GM12878 (cell line): ENCODE measurements at regions not wholly inside any gene's neighbourhood (a gene's known extent, or its start where the extent isn't known, plus 50 kb on each side); places are given as distances from the start of the nearest gene placed in this dataset.

Experiments
- E4F1 ChIP-seq: fragments of 450-650 bp; IDR thresholded peaks from 2 replicates; pipeline ENCODE4 v1.6.1; 2018; ENCODE audit warnings: borderline replicate concordance, mild to moderate bottlenecking; ENCODE audit not compliant: partially characterized antibody
- IKZF2 ChIP-seq, 2 experiments: fragments of 450-650 bp; IDR thresholded peaks; 2 replicates each; pipeline ENCODE4 v1.6.1; 2017; ENCODE audit warnings: mild to moderate bottlenecking in 2 of 2, moderate library complexity in 2 of 2
- KLF5 ChIP-seq: fragments of 450-650 bp; IDR thresholded peaks from 2 replicates; pipeline ENCODE4 v1.6.1; 2014; ENCODE audit warnings: mild to moderate bottlenecking; ENCODE audit not compliant: partially characterized antibody
- PRDM15 ChIP-seq: fragments of 450-650 bp; formaldehyde crosslinking; IDR thresholded peaks from 2 replicates; pipeline ENCODE4 v1.4.0; 2020; ENCODE audit warnings: mild to moderate bottlenecking, moderate library complexity
- RBBP5 ChIP-seq: fragments of 200-600 bp; sonication (generic); conservative IDR thresholded peaks from 2 replicates; pipeline ENCODE4 v1.6.1; 2016
- SMAD5 ChIP-seq: IDR thresholded peaks from 2 replicates; pipeline ENCODE4 v1.6.1; 2016; ENCODE audit warnings: antibody characterized with exemption, low read depth
- SMARCA5 ChIP-seq: fragments of 450-650 bp; IDR thresholded peaks from 2 replicates; pipeline ENCODE4 v1.6.1; 2017; ENCODE audit warnings: mild to moderate bottlenecking
- ZNF217 ChIP-seq: fragments of 450-650 bp; IDR thresholded peaks from 2 replicates; pipeline ENCODE4 v1.6.1; 2017; ENCODE audit warnings: antibody characterized with exemption, mild to moderate bottlenecking
- ZNF384 ChIP-seq: IDR thresholded peaks from 2 replicates; pipeline ENCODE4 v1.6.1; 2012; ENCODE audit warnings: low read depth, mild to moderate bottlenecking, low read length, improper control_type of control experiment, borderline replicate concordance

- TF ChIP-seq E4F1, result no peak
- TF ChIP-seq KLF5, result no peak
- TF ChIP-seq ZNF384, result no peak
- TF ChIP-seq SMAD5, result no peak
- no peak for TF ChIP-seq PRDM15 (CRISPR knock-in tag)
- TF ChIP-seq RBBP5, result no peak
- no peak for TF ChIP-seq IKZF2 (IDR thresholded peaks at IDR 0.05)
- TF ChIP-seq ZNF217, result no peak
- TF ChIP-seq SMARCA5, result no peak
Observed at GRCh38 chr21:35920436-35920835, 139.9 kb downstream of the SETD4 start (continued).
